Endothelial cell of umbilical vein (primary cell): ENCODE measurements at regions not wholly inside any gene's neighbourhood (a gene's known extent, or its start where the extent isn't known, plus 50 kb on each side); places are given as distances from the start of the nearest gene placed in this dataset.

ENCODE experiments used
- BruUV-seq: library from RNA; stranded (reverse); fragments of 400-500 nt; replicated peaks from 2 replicates; lab custom pipeline; 2021; lab: Mats Ljungman, UMichigan
- CTCF ChIA-PET: fragments of 300-600, 350-600 bp; sonication (Branson Sonifier 250); formaldehyde crosslinking; loops from one replicate; lab custom pipeline; 2021; ENCODE audit warnings: antibody characterized with exemption, inconsistent platforms; lab: Charles Lee
- POLR2A ChIA-PET: fragments of 300-600, 350-600 bp; sonication (Branson Sonifier 250); formaldehyde crosslinking; loops from one replicate; lab custom pipeline; 2021; ENCODE audit warnings: antibody characterized with exemption, inconsistent platforms; lab: Charles Lee
- DNase-seq: peaks from one replicate; pipeline ENCODE4 v3.0.0-alpha.2; 2011; ENCODE audit warnings: low read depth, low spot score
- FAIRE-seq: peaks from 2 replicates; lab custom pipeline; 2011; peaks lifted over from hg19 to GRCh38; lab: Jason Lieb, UNC
- H2AFZ ChIP-seq: 2 replicates; pipeline ENCODE4 v1.6.0; 2012; ENCODE audit warnings: low read depth, low read length, control low read depth, inconsistent platforms
- H3K27ac ChIP-seq: 2 replicates; pipeline ENCODE4 v1.5.1; 2011; ENCODE audit warnings: low read depth, mild to moderate bottlenecking, control low read depth, low read length, moderate library complexity; ENCODE audit not compliant: insufficient read depth
- H3K27me3 ChIP-seq, 2 experiments: 2 replicates each; pipeline versions ENCODE4 v1.6.0 to v1.6.1; 2011; ENCODE audit warnings: low read length in 2 of 2, mixed read lengths in 1 of 2; ENCODE audit not compliant: control insufficient read depth in 2 of 2, insufficient read depth in 2 of 2
- H3K36me3 ChIP-seq, 2 experiments: 2 replicates in 1 of 2; 3 replicates in 1 of 2; pipeline ENCODE4 v1.5.1; 2011; ENCODE audit warnings: low read length in 2 of 2, mild to moderate bottlenecking in 1 of 2, moderate library complexity in 1 of 2; ENCODE audit not compliant: control insufficient read depth in 2 of 2, insufficient read depth in 2 of 2; ENCODE audit errors: extremely low read depth in 1 of 2
- H3K4me1 ChIP-seq: 3 replicates; pipeline ENCODE4 v1.5.1; 2011; ENCODE audit warnings: mild to moderate bottlenecking, low read length; ENCODE audit not compliant: control insufficient read depth, insufficient read depth; ENCODE audit errors: extremely low read depth
- H3K4me2 ChIP-seq: 2 replicates; pipeline ENCODE4 v1.6.1; 2011; ENCODE audit warnings: low read length, control low read depth, mixed read lengths; ENCODE audit not compliant: insufficient read depth
- H3K4me3 ChIP-seq, 3 experiments: fragments of 200-600 bp in 1 of 3; sonication (generic), shearing (Covaris generic) in 1 of 3; replicated peaks in 1 of 3; 2 replicates each; pipeline ENCODE4 v1.5.1; 2011 to 2016; ENCODE audit warnings: control low read depth in 3 of 3, low read length in 3 of 3, mild to moderate bottlenecking in 2 of 3, inconsistent platforms in 1 of 3, low read depth in 1 of 3, moderate library complexity in 1 of 3; ENCODE audit not compliant: insufficient read depth in 1 of 3
- H3K79me2 ChIP-seq: 2 replicates; pipeline ENCODE4 v1.6.0; 2012; ENCODE audit warnings: low read length, inconsistent platforms; ENCODE audit not compliant: control insufficient read depth, insufficient read depth
- H3K9ac ChIP-seq: replicated peaks from 2 replicates; pipeline ENCODE3; 2011; ENCODE audit warnings: low read length, control low read depth; ENCODE audit not compliant: insufficient read depth; ENCODE audit errors: extremely low read depth
- H3K9me1 ChIP-seq: replicated peaks from 3 replicates; pipeline ENCODE4 v1.6.0; 2011; ENCODE audit warnings: mild to moderate bottlenecking, low read length; ENCODE audit not compliant: control insufficient read depth, insufficient read depth; ENCODE audit errors: extremely low read depth
- H3K9me3 ChIP-seq: replicated peaks from 2 replicates; pipeline ENCODE4 v1.5.1; 2012; ENCODE audit warnings: low read length, inconsistent platforms; ENCODE audit not compliant: control insufficient read depth, insufficient read depth
- H4K20me1 ChIP-seq: replicated peaks from 2 replicates; pipeline ENCODE3; 2011; ENCODE audit warnings: mild to moderate bottlenecking, low read length; ENCODE audit not compliant: control insufficient read depth, insufficient read depth; ENCODE audit errors: extremely low read depth
- CTCF ChIP-seq, 2 donors: IDR thresholded peaks; 1 replicate in 1 of 2; 2 replicates in 1 of 2; pipeline ENCODE4 v1.5.1; 2011; ENCODE audit warnings: low read length in 2 of 2, mild to moderate bottlenecking in 2 of 2, moderate library complexity in 2 of 2, control low read depth in 1 of 2, inconsistent platforms in 1 of 2, low read depth in 1 of 2; ENCODE audit not compliant: insufficient read depth in 1 of 2; ENCODE audit errors: extremely low read depth in 1 of 2
- EZH2 ChIP-seq: IDR thresholded peaks from 2 replicates; pipeline ENCODE4 v1.6.1; 2012; ENCODE audit warnings: borderline replicate concordance, low read depth, mild to moderate bottlenecking, moderate library complexity, low read length, inconsistent platforms; ENCODE audit not compliant: severe bottlenecking
- FOS ChIP-seq: IDR thresholded peaks from 2 replicates; pipeline ENCODE4 v1.6.1; 2011; ENCODE audit warnings: mild to moderate bottlenecking, low read length, moderate library complexity, borderline replicate concordance; ENCODE audit not compliant: insufficient read depth
- GATA2 ChIP-seq: IDR thresholded peaks from 2 replicates; pipeline ENCODE4 v1.7.0; 2011; ENCODE audit warnings: low read depth, mild to moderate bottlenecking, moderate library complexity, mixed read lengths, low read length; ENCODE audit not compliant: insufficient read length, insufficient read depth
- JUN ChIP-seq: IDR thresholded peaks from 2 replicates; pipeline ENCODE4 v1.6.1; 2011; ENCODE audit warnings: borderline replicate concordance, low read depth; ENCODE audit not compliant: insufficient read length, insufficient read depth
- MAX ChIP-seq: IDR thresholded peaks from 2 replicates; pipeline ENCODE4 v1.6.1; 2011; ENCODE audit not compliant: insufficient read depth, insufficient read length
- MYC ChIP-seq: IDR thresholded peaks from one replicate; pipeline ENCODE4 v1.6.1; 2011; ENCODE audit warnings: mild to moderate bottlenecking, low read depth, low read length
- POLR2A ChIP-seq: IDR thresholded peaks from 2 replicates; pipeline ENCODE4 v1.6.1; 2012; ENCODE audit warnings: low read depth, mild to moderate bottlenecking, control low read depth, low read length
- POLR2AphosphoS5 ChIP-seq: IDR thresholded peaks from 2 replicates; pipeline ENCODE4 v1.6.1; 2012; ENCODE audit warnings: low read depth, mild to moderate bottlenecking, control low read depth, low read length, moderate library complexity; ENCODE audit not compliant: insufficient read depth
- dilution Hi-C: fragments of 300-500 bp; cut with MboI; formaldehyde crosslinking; loops from one replicate; pipeline ENCODE4 v1.15.0; 2019; ENCODE audit warnings: low sequenced_read_pairs; ENCODE audit not compliant: extremely low pct_ligation_motif_present
- intact Hi-C: fragments of 100-400 bp; cut with micrococcal nuclease; formaldehyde crosslinking; loops from one replicate; pipeline ENCODE4 v1.10.0; 2022

GRCh38 chr9:86798966-86799365, 148.3 kb downstream of the GAS1 start:
- dilution Hi-C loops: no loop called here
- Histone ChIP-seq H3K27ac (no peak overlapping the region), H3K36me3 (no peaks in the 10 kb centered on the region), H3K4me1 (no peaks in the 10 kb centered on the region), H3K4me3 (no peak overlapping the region), H3K9me1 (no peaks in the 10 kb centered on the region), H3K27me3 (no peaks in the 10 kb centered on the region), H3K4me2 (no peak overlapping the region), H3K79me2 (no peaks in the 10 kb centered on the region), H2AFZ (no peak overlapping the region), H4K20me1 (no peaks in the 10 kb centered on the region), H3K9ac (no peak overlapping the region), H3K9me3 (peaks cover 2% of the 10 kb centered on the region)
- TF ChIP-seq JUN: no peak
- TF ChIP-seq GATA2: no peak
- TF ChIP-seq MYC: no peak
- no peak for TF ChIP-seq POLR2AphosphoS5
- no peak for TF ChIP-seq POLR2A
- TF ChIP-seq MAX: no peak
- no peak for TF ChIP-seq FOS
- TF ChIP-seq EZH2: no peak
- TF ChIP-seq CTCF (IDR thresholded peaks at IDR 0.05; ENCODE audit: extremely low read depth in 1 of 2, insufficient read depth in 1 of 2, low read depth in 1 of 2, low read length in 2 of 2): no peak
- ChIA-PET POLR2A (no interaction called here), CTCF (no interaction called here)
- no TSS peak for BruUV-seq
- intact Hi-C loops: no loop called here
- FAIRE-seq (no peak), DNase-seq (no peak)
